HCT116 (cell line): ENCODE measurements at regions not wholly inside any gene's neighbourhood (a gene's known extent, or its start where the extent isn't known, plus 50 kb on each side); places are given as distances from the start of the nearest gene placed in this dataset.

Experiments
- ATAC-seq: fragments of 200-7000 bp; cut with Tn5 transposase; 2 replicates; pipeline ENCODE4 v1.9.1; 2020; ENCODE audit warnings: mild to moderate bottlenecking, moderate library complexity
- BruUV-seq: library from RNA; stranded (reverse); fragments of 400-500 nt; replicated peaks from 2 replicates; lab custom pipeline; 2021; lab: Mats Ljungman, UMichigan
- CTCF ChIA-PET: fragments of 300-600 bp; sonication (Branson Sonifier 250); formaldehyde crosslinking; loops from one replicate; lab custom pipeline; 2021; ENCODE audit warnings: antibody characterized with exemption; lab: Charles Lee
- POLR2A ChIA-PET: fragments of 300-600, 350-600 bp; sonication (Branson Sonifier 250); formaldehyde crosslinking; loops from one replicate; lab custom pipeline; 2021; ENCODE audit warnings: antibody characterized with exemption; lab: Charles Lee
- RAD21 ChIA-PET, 2 experiments: fragments of 300-600 bp; sonication (Branson Sonifier 250); formaldehyde crosslinking; loops; one replicate each; lab custom pipeline; 2023; ENCODE audit warnings: low total read pairs in 2 of 2; ENCODE audit not compliant: uncharacterized antibody in 2 of 2, unreplicated experiment in 2 of 2, low non-redundant PET in 1 of 2; lab: Charles Lee
- DNase-seq: peaks from one replicate; pipeline ENCODE4 v3.0.0-alpha.2; 2010; ENCODE audit warnings: low read depth, low spot score
- H2AFZ ChIP-seq: fragments of 200-600 bp; shearing (Covaris generic), sonication (generic); 2 replicates; pipeline ENCODE4 v1.6.1; 2017; ENCODE audit warnings: low read depth, mixed run types, mixed read lengths, antibody characterized with exemption, low read length; ENCODE audit not compliant: poor library complexity, severe bottlenecking
- H3K27ac ChIP-seq: 2 replicates; pipeline ENCODE4 v1.5.1; 2012; ENCODE audit warnings: low read depth, low read length
- H3K27me3 ChIP-seq: fragments of 200-600 bp; sonication (generic); 2 replicates; pipeline ENCODE4 v1.6.1; 2016; ENCODE audit warnings: mixed run types, low read length, mixed read lengths; ENCODE audit not compliant: insufficient read depth
- H3K36me3 ChIP-seq, 2 experiments: fragments of 200-500 bp in 1 of 2; fragments of 200-600 bp in 1 of 2; sonication (Bioruptor generic) in 1 of 2; sonication (generic) in 1 of 2; 2 replicates each; pipeline versions ENCODE4 v1.5.1 to v1.6.1; 2014 to 2016; ENCODE audit warnings: low read length in 2 of 2, inconsistent platforms in 1 of 2, mixed read lengths in 1 of 2, mixed run types in 1 of 2; ENCODE audit not compliant: insufficient read depth in 2 of 2, control insufficient read depth in 1 of 2
- H3K4me1 ChIP-seq, 2 experiments: fragments of 200-600 bp in 1 of 2; sonication (generic) in 1 of 2; 2 replicates each; pipeline versions ENCODE4 v1.5.1 to v1.6.1; 2012 to 2017; ENCODE audit warnings: low read length in 2 of 2, inconsistent platforms in 1 of 2, mild to moderate bottlenecking in 1 of 2, mixed read lengths in 1 of 2, mixed run types in 1 of 2, moderate library complexity in 1 of 2; ENCODE audit not compliant: insufficient read depth in 2 of 2, control insufficient read depth in 1 of 2
- H3K4me2 ChIP-seq: fragments of 200-600 bp; sonication (generic); 2 replicates; pipeline ENCODE4 v1.6.1; 2017; ENCODE audit warnings: mixed run types, low read length, mixed read lengths
- H3K4me3 ChIP-seq, 2 experiments: fragments of 200-600 bp in 1 of 2; sonication (generic) in 1 of 2; replicated peaks in 1 of 2; 2 replicates each; pipeline ENCODE4 v1.5.1; 2011 to 2016; ENCODE audit warnings: low read length in 2 of 2, control low read depth in 1 of 2, low read depth in 1 of 2, mild to moderate bottlenecking in 1 of 2, mixed read lengths in 1 of 2, mixed run types in 1 of 2
- H3K79me2 ChIP-seq: fragments of 200-600 bp; sonication (generic); 2 replicates; pipeline ENCODE4 v1.6.1; 2017; ENCODE audit warnings: mild to moderate bottlenecking, mixed run types, low read length, moderate library complexity, mixed read lengths; ENCODE audit not compliant: insufficient read depth
- H3K9ac ChIP-seq: fragments of 200-600 bp; sonication (generic); 2 replicates; pipeline ENCODE4 v1.6.1; 2016; ENCODE audit warnings: low read length, mixed read lengths
- H3K9me2 ChIP-seq: fragments of 200-600 bp; sonication (generic), shearing (Covaris generic); 2 replicates; pipeline ENCODE4 v1.6.1; 2017; ENCODE audit warnings: mixed run types, mild to moderate bottlenecking, moderate library complexity; ENCODE audit not compliant: insufficient read depth
- H3K9me3 ChIP-seq, 2 experiments: fragments of 200-500 bp in 1 of 2; fragments of 200-600 bp in 1 of 2; sonication (Bioruptor generic) in 1 of 2; sonication (generic) in 1 of 2; 2 replicates each; pipeline ENCODE4 v1.6.1; 2014 to 2017; ENCODE audit warnings: low read length in 2 of 2, mixed read lengths in 2 of 2, inconsistent platforms in 1 of 2, low read depth in 1 of 2, mild to moderate bottlenecking in 1 of 2, mixed run types in 1 of 2, moderate library complexity in 1 of 2; ENCODE audit not compliant: control insufficient read depth in 1 of 2, insufficient read depth in 1 of 2
- H4K20me1 ChIP-seq: fragments of 200-600 bp; sonication (generic), shearing (Covaris generic); 2 replicates; pipeline ENCODE4 v1.6.1; 2017; ENCODE audit warnings: mixed run types, mild to moderate bottlenecking, moderate library complexity; ENCODE audit not compliant: insufficient read depth
- ATF3 ChIP-seq: IDR thresholded peaks from 2 replicates; pipeline ENCODE4 v1.6.1; 2012
- CBX3 ChIP-seq: IDR thresholded peaks from 2 replicates; pipeline ENCODE4 v1.6.1; 2012; ENCODE audit warnings: low read depth
- CEBPB ChIP-seq: IDR thresholded peaks from 2 replicates; pipeline ENCODE4 v1.6.1; 2012; ENCODE audit warnings: low read depth
- CTCF ChIP-seq, 3 experiments: fragments of 200-600 bp in 1 of 3; sonication (generic) in 1 of 3; IDR thresholded peaks in 2 of 3; conservative IDR thresholded peaks in 1 of 3; 2 replicates each; pipeline ENCODE4 v1.5.1; 2012 to 2017; ENCODE audit warnings: low read depth in 2 of 3, low read length in 2 of 3, antibody characterized with exemption in 1 of 3, borderline replicate concordance in 1 of 3, control low read depth in 1 of 3, mild to moderate bottlenecking in 1 of 3, mixed read lengths in 1 of 3, mixed run types in 1 of 3, moderate library complexity in 1 of 3; ENCODE audit not compliant: insufficient read depth in 1 of 3
- ELF1 ChIP-seq: IDR thresholded peaks from 2 replicates; pipeline ENCODE4 v1.6.1; 2012; ENCODE audit warnings: low read depth, borderline replicate concordance
- EZH2 ChIP-seq: fragments of 200-600 bp; sonication (generic); IDR thresholded peaks from 2 replicates; pipeline ENCODE4 v1.6.1; 2017; ENCODE audit warnings: antibody characterized with exemption, mixed run types
- EZH2phosphoT487 ChIP-seq: fragments of 200-600 bp; IDR thresholded peaks from 2 replicates; pipeline ENCODE4 v1.6.1; 2018; ENCODE audit warnings: antibody characterized with exemption, borderline replicate concordance
- FOSL1 ChIP-seq: IDR thresholded peaks from 2 replicates; pipeline ENCODE4 v1.6.1; 2012; ENCODE audit warnings: low read depth
- JUND ChIP-seq: IDR thresholded peaks from 2 replicates; pipeline ENCODE4 v1.6.1; 2012
- RAD21 ChIP-seq: IDR thresholded peaks from 2 replicates; pipeline ENCODE4 v1.6.1; 2012; ENCODE audit warnings: low read depth, mild to moderate bottlenecking
- REST ChIP-seq: IDR thresholded peaks from 2 replicates; pipeline ENCODE4 v1.6.1; 2012; ENCODE audit warnings: low read depth
- YY1 ChIP-seq: IDR thresholded peaks from 2 replicates; pipeline ENCODE4 v1.6.1; 2011; ENCODE audit warnings: low read length, low read depth, moderate library complexity, mild to moderate bottlenecking; ENCODE audit not compliant: insufficient replicate concordance; ENCODE audit errors: extremely low read depth
- intact Hi-C: fragments of 100-400 bp; cut with micrococcal nuclease; formaldehyde crosslinking; loops from 2 replicates; pipeline ENCODE4 v1.10.0; 2022

- TF ChIP-seq RAD21 (no peak), ELF1 (no peak), CEBPB (no peak), ATF3 (no peak), REST (no peak), CBX3 (no peak), FOSL1 (no peak), CTCF (IDR thresholded peaks at IDR 0.05 in 2 of 3, conservative IDR thresholded peaks at IDR 0.05 in 1 of 3; ENCODE audit: borderline replicate concordance in 1 of 3, insufficient read depth in 1 of 3, low read depth in 2 of 3, low read length in 2 of 3) (no peak), EZH2phosphoT487 (no peak), EZH2 (no peak), JUND (no peak), YY1 (no peak)
- TF ChIP-seq, all 23 proteins: peak for 0
- H4K20me1 ChIP-seq = no peaks in the 10 kb centered on the region
- no peak overlapping the region for H3K4me2 ChIP-seq
- ChIA-PET POLR2A (no interaction called here), CTCF (no interaction called here), RAD21 (no interaction called here)
- H3K79me2 ChIP-seq = no peaks in the 10 kb centered on the region
- no TSS peak for BruUV-seq
- H3K4me3 ChIP-seq = no peak overlapping the region
- DNase-seq (no peak), ATAC-seq (no peak)
- H3K27ac ChIP-seq = no peak overlapping the region
- H2AFZ ChIP-seq = no peak overlapping the region
- H3K9ac ChIP-seq = no peak overlapping the region
- no peaks in the 10 kb centered on the region for H3K36me3 ChIP-seq
- no peaks in the 10 kb centered on the region for H3K9me3 ChIP-seq
- H3K4me1 ChIP-seq = no peaks in the 10 kb centered on the region
- no peaks in the 10 kb centered on the region for H3K9me2 ChIP-seq
- peaks cover 29% of the 10 kb centered on the region for H3K27me3 ChIP-seq
- intact Hi-C loops = no loop called here
These were observed 370.2 kb upstream of the RAB6C start for GRCh38 chr2:129609224-129609623.
